WERI-Rb-1 (cell line): ENCODE measurements at regions not wholly inside any gene's neighbourhood (a gene's known extent, or its start where the extent isn't known, plus 50 kb on each side); places are given as distances from the start of the nearest gene placed in this dataset.
"Not testable (repeated sequence)": the region's sequence is repeated elsewhere in the genome, so short reads cannot be mapped to it uniquely, and the experiment has no call there.

Source experiments
- DNase-seq: peaks from one replicate; pipeline ENCODE4 v3.0.0-alpha.2; 2020
- H3K27ac ChIP-seq: fragments of 250-450 bp; sonication (Bioruptor Pico); 2 replicates; pipeline ENCODE4 v1.5.1; 2020; ENCODE audit warnings: mild to moderate bottlenecking, moderate library complexity
- H3K27me3 ChIP-seq: fragments of 250-450 bp; sonication (Bioruptor Pico); 2 replicates; pipeline ENCODE4 v1.5.1; 2021; ENCODE audit warnings: mild to moderate bottlenecking, low read depth, moderate library complexity; ENCODE audit not compliant: insufficient read depth, severe bottlenecking
- H3K36me3 ChIP-seq: fragments of 250-450 bp; sonication (Bioruptor Pico); 2 replicates; pipeline ENCODE4 v1.5.1; 2020; ENCODE audit warnings: mild to moderate bottlenecking, moderate library complexity
- H3K4me3 ChIP-seq: 2 replicates; pipeline ENCODE4 v1.5.1; 2011; ENCODE audit warnings: low read depth, mild to moderate bottlenecking, control low read depth, low read length
- H3K9me3 ChIP-seq: fragments of 250-450 bp; sonication (Bioruptor Pico); 2 replicates; pipeline ENCODE4 v1.5.1; 2021; ENCODE audit warnings: mild to moderate bottlenecking, moderate library complexity; ENCODE audit not compliant: severe bottlenecking
- TF ChIP-seq, protein P1 (sequence below): IDR thresholded peaks from 2 replicates; pipeline ENCODE4 v1.5.1; 2011; ENCODE audit warnings: low read depth, mild to moderate bottlenecking, control low read depth, inconsistent platforms, low read length

DNA sequence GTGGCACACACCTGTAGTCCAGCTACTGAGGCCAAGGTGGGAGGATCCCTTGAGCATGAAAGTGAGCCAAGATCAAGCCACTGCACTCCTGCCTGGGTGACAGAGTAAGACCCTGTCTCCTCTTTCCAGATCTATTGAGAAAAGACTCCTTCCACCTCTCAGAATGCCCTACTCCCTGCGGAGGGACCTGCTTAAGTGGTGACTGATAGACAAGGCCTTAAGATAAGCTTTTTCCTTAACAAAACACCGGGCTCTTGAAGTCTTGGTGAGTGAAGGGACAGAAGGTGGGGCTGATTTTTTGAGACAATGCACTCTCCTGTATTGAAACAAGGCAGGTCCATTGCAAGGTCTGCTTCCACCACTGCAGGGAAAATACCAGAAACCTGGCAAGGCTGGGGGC lies 338.4 kb upstream of the FRG2C start:
- no peaks in the 10 kb centered on the region for H3K9me3 ChIP-seq
- H3K4me3 ChIP-seq: no peak overlapping the region
- no peak for DNase-seq
- H3K27ac ChIP-seq: no peak overlapping the region
- TF ChIP-seq, protein P1, sequence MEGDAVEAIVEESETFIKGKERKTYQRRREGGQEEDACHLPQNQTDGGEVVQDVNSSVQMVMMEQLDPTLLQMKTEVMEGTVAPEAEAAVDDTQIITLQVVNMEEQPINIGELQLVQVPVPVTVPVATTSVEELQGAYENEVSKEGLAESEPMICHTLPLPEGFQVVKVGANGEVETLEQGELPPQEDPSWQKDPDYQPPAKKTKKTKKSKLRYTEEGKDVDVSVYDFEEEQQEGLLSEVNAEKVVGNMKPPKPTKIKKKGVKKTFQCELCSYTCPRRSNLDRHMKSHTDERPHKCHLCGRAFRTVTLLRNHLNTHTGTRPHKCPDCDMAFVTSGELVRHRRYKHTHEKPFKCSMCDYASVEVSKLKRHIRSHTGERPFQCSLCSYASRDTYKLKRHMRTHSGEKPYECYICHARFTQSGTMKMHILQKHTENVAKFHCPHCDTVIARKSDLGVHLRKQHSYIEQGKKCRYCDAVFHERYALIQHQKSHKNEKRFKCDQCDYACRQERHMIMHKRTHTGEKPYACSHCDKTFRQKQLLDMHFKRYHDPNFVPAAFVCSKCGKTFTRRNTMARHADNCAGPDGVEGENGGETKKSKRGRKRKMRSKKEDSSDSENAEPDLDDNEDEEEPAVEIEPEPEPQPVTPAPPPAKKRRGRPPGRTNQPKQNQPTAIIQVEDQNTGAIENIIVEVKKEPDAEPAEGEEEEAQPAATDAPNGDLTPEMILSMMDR: no peak
- no peaks in the 10 kb centered on the region for H3K27me3 ChIP-seq
- no peaks in the 10 kb centered on the region for H3K36me3 ChIP-seq

DNA sequence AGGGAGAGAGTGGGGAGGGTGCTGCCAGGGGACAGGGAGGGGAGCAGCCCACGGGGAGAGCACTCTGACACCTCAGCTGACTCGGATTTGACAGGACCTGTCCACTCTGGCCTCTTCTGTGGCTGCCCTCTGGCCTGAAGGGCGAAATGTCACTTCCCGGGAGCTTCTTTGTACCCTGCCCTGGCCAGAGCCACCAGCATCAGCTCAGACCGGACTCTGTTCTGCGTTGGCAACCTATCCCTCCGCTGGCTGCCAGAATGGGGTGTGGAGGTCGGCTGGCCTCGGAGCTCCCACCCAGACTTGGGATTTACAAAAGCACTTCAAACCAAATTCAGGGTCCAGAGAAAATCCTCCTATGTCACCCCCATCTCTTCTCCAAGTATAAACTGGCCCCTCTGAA lies 336.7 kb upstream of the FRG2C start:
- H3K27me3 ChIP-seq: no peaks in the 10 kb centered on the region
- no peak for DNase-seq
- no peaks in the 10 kb centered on the region for H3K36me3 ChIP-seq
- no peak overlapping the region for H3K27ac ChIP-seq
- TF ChIP-seq, protein P1: no peak
- no peak overlapping the region for H3K4me3 ChIP-seq
- H3K9me3 ChIP-seq: no peaks in the 10 kb centered on the region

DNA sequence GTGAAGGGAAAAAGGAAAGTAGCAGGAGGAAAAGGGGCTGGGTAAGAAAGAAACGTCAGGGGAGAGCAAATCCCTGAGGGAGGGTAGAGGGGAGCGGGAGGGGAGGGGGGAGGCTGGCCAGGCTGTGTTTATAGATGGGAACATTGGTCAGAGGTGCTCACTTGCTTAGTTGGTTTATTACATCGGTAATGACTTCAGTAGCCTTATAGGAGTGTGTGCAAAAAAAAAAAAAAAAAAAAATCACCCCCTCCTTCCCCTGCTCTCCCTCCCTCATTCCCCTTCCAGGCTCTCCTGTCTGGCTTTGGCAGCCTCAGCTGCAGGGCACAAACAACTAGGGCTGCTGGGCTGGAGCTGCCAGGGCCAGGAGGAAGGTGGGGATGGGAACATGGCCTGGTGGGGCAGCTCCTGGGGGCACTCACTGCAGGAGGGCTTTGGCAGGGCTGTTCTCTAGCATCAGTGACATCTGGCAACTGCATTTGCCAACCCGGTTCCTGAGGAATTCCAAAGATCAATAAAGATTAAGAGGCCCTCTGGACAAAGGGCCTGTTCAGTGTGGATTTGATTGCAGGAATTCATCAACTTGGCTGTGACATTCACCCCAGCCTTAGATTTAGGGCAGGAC lies 334.5 kb upstream of the FRG2C start:
- no peaks in the 10 kb centered on the region for H3K36me3 ChIP-seq
- H3K27me3 ChIP-seq: no peaks in the 10 kb centered on the region
- DNase-seq: peak; percentile 46
- H3K4me3 ChIP-seq: no peak overlapping the region
- peak overlapping the region; percentile 58 for H3K27ac ChIP-seq
- no peaks in the 10 kb centered on the region for H3K9me3 ChIP-seq
- TF ChIP-seq, protein P1: no peak

DNA sequence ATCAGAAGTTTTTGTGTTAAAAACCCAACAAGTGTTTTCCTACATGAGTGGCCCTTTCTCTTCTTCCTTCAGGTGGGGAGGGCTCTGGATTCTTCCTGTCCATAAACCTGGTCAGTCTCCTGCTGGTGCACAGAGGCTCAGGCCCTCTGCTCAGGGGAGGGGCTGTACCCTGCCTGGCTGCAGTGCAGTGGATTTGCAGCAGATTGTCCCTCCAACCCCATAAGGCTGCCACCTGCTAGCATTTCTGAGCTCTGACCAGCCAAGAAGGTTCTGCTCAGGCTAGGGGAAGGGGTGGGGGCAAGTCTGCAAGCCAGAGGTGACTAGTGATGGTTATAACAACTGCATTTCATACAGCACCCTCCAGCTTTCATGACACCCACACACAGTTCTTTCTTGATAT lies 333.7 kb upstream of the FRG2C start:
- not testable (repeated sequence) for H3K4me3 ChIP-seq, H3K27me3 ChIP-seq, H3K9me3 ChIP-seq, H3K36me3 ChIP-seq
- H3K27ac ChIP-seq: peak overlapping the region; percentile 58; the same call in 1 of the 2 replicates
- peak; percentile 84 for DNase-seq

DNA sequence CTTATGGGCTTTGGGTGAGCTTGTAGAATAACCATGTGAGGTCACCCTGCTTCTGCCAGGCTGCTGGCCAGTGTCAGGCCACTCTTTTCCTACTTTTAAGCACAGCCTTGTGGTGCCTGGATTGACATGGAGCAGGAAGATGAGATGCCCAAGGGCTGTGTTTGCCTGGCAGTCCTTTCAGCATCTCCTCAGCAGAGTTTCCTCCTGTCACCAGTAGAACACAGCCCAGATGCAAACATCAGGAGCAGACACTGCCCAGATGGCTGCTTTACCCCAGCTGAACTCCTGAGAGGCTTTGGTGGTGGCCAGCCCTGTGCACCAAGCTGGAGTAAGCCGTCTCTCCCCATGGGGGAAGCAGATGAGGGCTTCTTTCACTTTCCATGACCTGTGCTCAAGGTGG lies 332.0 kb upstream of the FRG2C start:
- not testable (repeated sequence) for H3K36me3 ChIP-seq, H3K27me3 ChIP-seq, H3K4me3 ChIP-seq, H3K27ac ChIP-seq, H3K9me3 ChIP-seq
- peak; percentile 56 for DNase-seq

DNA sequence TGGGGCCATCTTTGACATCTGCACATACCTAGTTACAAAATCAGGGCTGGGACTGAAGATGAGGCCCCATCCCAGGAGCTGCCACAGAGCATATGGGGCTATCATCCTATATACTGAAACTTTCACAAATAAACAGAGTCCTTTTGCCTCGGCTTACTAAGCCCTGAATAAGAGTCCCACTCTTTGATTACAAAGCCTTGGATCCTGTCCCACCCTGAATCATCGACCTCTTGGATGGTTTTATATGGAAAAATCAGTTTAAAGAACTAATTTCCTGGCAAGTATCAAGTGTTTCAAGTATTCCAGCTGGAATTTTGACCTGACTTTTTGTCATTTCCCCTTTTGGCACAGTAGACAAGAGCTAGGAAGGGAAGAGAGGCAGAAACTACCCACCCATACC lies 331.3 kb upstream of the FRG2C start:
- Histone ChIP-seq H3K9me3 (no peaks in the 10 kb centered on the region), H3K36me3 (no peaks in the 10 kb centered on the region), H3K27me3 (no peaks in the 10 kb centered on the region), H3K4me3 (no peak overlapping the region), H3K27ac (no peak overlapping the region)
- DNase-seq: no peak
- TF ChIP-seq, protein P1: no peak

DNA sequence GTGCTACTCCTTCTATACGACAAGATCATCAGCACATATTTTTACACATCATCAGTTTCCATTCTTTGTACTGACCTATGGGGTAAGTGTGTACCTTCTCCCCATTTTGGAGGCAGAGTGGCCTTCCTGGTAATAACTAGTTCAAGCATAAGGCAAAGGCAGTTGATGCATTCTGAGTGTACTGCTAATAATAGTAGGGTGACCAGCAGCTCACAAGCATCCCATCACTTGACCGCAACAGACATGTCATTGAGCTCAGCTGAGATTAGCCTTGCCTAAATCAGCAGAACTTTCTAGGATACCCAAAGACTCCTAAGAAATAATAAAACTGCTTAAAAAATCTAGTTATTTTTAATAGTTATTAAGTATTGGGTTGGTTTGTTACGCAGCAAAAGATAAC lies 329.8 kb upstream of the FRG2C start:
- no peak for DNase-seq
- Histone ChIP-seq H3K36me3 (no peaks in the 10 kb centered on the region), H3K4me3 (no peak overlapping the region), H3K27ac (no peak overlapping the region), H3K9me3 (no peaks in the 10 kb centered on the region), H3K27me3 (no peaks in the 10 kb centered on the region)
- TF ChIP-seq, protein P1: no peak
